GM06990 (cell line): ENCODE measurements at regions not wholly inside any gene's neighbourhood (a gene's known extent, or its start where the extent isn't known, plus 50 kb on each side); places are given as distances from the start of the nearest gene placed in this dataset.

Experiments
- DNase-seq: peaks from one replicate; pipeline ENCODE4 v3.0.0-alpha.2; 2011; ENCODE audit not compliant: insufficient read length; ENCODE audit errors: extremely low read depth
- H3K27me3 ChIP-seq: replicated peaks from 2 replicates; pipeline ENCODE4 v1.6.0; 2011; ENCODE audit warnings: low read length; ENCODE audit not compliant: control insufficient read depth, insufficient read depth
- H3K36me3 ChIP-seq: 2 replicates; pipeline ENCODE4 v1.5.1; 2011; ENCODE audit warnings: low read length; ENCODE audit not compliant: control insufficient read depth, insufficient read depth
- H3K4me3 ChIP-seq: replicated peaks from 2 replicates; pipeline ENCODE4 v1.5.1; 2011; ENCODE audit warnings: low read depth, mild to moderate bottlenecking, control low read depth, low read length
- TF ChIP-seq, protein P1 (sequence below): IDR thresholded peaks from 2 replicates; pipeline ENCODE4 v1.5.1; 2011; ENCODE audit warnings: low read length, control low read depth, mild to moderate bottlenecking, inconsistent platforms; ENCODE audit not compliant: insufficient read depth, poor library complexity, severe bottlenecking

- no peaks in the 10 kb centered on the region for H3K36me3 ChIP-seq
- H3K4me3 ChIP-seq: no peak overlapping the region
- H3K27me3 ChIP-seq: no peaks in the 10 kb centered on the region
Measured at GRCh38 chr16:65280845-65281512, 159.1 kb upstream of the CDH11 start.

DNA sequence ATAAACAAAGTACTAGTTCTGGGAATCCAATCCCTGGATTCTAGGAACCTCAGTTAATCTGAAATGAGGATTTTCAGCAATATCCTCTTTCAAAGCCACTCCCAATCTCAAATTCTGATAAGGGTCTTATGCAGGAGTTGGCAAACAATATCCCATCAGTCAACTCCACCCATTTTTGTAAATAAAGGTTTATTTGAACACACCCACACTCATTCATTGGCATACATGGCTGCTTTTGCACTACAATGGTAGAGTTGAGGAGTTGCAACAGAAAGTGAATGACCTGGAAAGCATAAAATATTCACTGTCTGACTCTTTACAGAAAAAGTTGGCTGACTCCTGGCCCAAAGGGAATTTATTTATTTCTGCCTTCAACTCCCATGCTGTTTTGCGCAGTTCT, 157.7 kb upstream of the CDH11 start:
- Histone ChIP-seq H3K4me3 (no peak overlapping the region), H3K36me3 (no peaks in the 10 kb centered on the region), H3K27me3 (no peaks in the 10 kb centered on the region)
- TF ChIP-seq, protein P1, sequence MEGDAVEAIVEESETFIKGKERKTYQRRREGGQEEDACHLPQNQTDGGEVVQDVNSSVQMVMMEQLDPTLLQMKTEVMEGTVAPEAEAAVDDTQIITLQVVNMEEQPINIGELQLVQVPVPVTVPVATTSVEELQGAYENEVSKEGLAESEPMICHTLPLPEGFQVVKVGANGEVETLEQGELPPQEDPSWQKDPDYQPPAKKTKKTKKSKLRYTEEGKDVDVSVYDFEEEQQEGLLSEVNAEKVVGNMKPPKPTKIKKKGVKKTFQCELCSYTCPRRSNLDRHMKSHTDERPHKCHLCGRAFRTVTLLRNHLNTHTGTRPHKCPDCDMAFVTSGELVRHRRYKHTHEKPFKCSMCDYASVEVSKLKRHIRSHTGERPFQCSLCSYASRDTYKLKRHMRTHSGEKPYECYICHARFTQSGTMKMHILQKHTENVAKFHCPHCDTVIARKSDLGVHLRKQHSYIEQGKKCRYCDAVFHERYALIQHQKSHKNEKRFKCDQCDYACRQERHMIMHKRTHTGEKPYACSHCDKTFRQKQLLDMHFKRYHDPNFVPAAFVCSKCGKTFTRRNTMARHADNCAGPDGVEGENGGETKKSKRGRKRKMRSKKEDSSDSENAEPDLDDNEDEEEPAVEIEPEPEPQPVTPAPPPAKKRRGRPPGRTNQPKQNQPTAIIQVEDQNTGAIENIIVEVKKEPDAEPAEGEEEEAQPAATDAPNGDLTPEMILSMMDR: no peak
- no peak for DNase-seq

More at GRCh38 chr16:65280845-65281512, 159.1 kb upstream of the CDH11 start:
- DNase-seq: no peak
- TF ChIP-seq, protein P1: no peak

DNA sequence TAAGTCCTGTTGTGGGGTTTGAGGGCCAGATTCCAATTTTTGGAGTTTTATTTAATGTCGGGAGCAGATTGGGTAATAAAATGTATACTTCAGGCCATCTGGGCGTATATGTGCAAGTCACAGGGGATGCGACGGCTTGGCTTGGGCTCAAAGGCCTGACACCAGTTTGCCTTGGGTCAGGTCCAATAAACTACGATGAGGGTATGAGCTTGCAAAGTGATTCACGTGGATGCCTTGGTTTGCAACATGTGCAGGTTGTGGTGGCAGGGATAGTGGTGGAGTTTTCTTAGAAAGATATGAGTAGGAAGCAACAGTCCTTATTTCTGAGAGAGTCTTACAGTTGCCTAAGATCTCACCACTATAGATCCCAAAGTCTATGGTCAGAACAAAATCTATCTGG, 157.0 kb upstream of the CDH11 start:
- Histone ChIP-seq H3K27me3 (no peaks in the 10 kb centered on the region), H3K36me3 (no peaks in the 10 kb centered on the region), H3K4me3 (no peak overlapping the region)
- no peak for DNase-seq
- TF ChIP-seq, protein P1: no peak

- H3K27me3 ChIP-seq: no peaks in the 10 kb centered on the region
- no peak for DNase-seq
- no peak overlapping the region for H3K4me3 ChIP-seq
- H3K36me3 ChIP-seq: no peaks in the 10 kb centered on the region
- TF ChIP-seq, protein P1: no peak
Measured at GRCh38 chr16:65274566-65274965, 152.7 kb upstream of the CDH11 start.

DNA sequence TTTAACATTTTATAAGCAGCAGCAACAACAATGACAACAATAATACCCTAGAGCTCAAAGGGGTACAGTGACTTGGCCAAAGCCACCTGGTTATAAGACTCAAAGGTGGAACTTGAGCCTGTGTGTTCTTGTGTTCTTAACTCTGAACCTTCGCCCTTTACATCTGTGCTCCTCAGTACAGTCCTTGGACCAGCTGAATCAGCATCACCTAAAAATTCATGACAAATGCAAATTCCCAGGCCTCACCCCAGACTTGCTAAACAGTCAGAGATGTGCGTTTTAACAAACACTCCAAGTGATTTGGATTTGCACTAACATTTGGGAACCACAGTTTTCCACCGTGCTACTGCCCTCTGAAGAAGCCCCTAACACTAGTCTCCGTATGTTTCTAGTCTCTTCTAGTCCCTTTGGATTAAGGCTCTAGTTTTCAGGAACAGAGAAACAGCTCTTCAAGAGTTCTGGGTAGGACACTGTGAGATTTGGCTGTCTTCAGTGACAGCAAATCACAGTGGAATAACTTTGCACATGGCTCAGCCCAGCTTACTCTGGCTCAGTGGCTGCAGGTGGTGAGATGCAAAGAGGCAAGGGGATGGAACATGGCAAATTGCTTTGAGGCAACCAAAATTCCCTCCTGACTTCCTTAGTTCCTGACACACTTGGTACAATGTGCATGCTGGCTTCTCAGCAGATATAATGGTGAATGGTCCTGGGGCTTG, 151.0 kb upstream of the CDH11 start:
- no peak for DNase-seq
- Histone ChIP-seq H3K27me3 (no peaks in the 10 kb centered on the region), H3K4me3 (no peak overlapping the region), H3K36me3 (no peaks in the 10 kb centered on the region)
- TF ChIP-seq, protein P1: no peak

DNA sequence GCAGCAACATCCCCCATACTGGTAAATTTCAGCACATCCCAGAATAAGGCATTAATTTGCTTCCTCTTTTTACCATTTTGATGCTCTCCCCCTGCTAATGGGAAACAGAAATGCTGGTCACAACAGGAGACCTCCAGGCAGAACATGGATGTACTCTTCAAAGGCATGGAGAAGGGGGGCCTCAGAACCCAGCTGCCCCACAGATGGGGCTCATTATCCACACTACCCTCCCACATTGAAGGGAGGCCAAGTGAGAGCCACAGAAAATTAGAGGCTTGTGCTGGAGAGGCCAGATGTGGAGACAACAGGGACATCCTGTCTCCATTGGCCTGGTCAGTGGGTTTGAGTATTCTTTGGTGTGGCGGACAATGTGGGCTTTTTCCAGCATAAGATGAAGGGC, 150.1 kb upstream of the CDH11 start:
- no peaks in the 10 kb centered on the region for H3K27me3 ChIP-seq
- DNase-seq: no peak
- TF ChIP-seq, protein P1: no peak
- H3K36me3 ChIP-seq: no peaks in the 10 kb centered on the region
- no peak overlapping the region for H3K4me3 ChIP-seq
